Gastrocnemius medialis (tissue), 4 donors: ENCODE measurements at regions not wholly inside any gene's neighbourhood (a gene's known extent, or its start where the extent isn't known, plus 50 kb on each side); places are given as distances from the start of the nearest gene placed in this dataset.

Experiments
- ATAC-seq, 2 donors: fragments of 150-250 bp; one replicate each; pipeline ENCODE4 v1.9.1; 2016
- DNase-seq, 2 donors: peaks; one replicate each; pipeline ENCODE4 v3.0.0-alpha.2; 2019
- H3K27ac ChIP-seq, 4 donors: fragments of 200-600 bp; sonication (generic); 1 replicate in 1 of 4; 2 replicates in 3 of 4; pipeline ENCODE4 v1.5.1; 2016 to 2018; ENCODE audit warnings: mild to moderate bottlenecking in 2 of 4, moderate library complexity in 1 of 4
- H3K27me3 ChIP-seq, 3 donors: fragments of 200-600 bp; sonication (generic) in 2 of 3; 1 replicate in 1 of 3; 2 replicates in 2 of 3; pipeline versions ENCODE4 v1.5.1 to v1.6.0; 2016 to 2019; ENCODE audit warnings: mild to moderate bottlenecking in 1 of 3, moderate library complexity in 1 of 3
- H3K36me3 ChIP-seq, 2 donors: fragments of 200-600 bp; sonication (generic) in 1 of 2; one replicate each; pipeline ENCODE4 v1.5.1; 2017 to 2018
- H3K4me1 ChIP-seq, 2 donors: fragments of 200-600 bp; sonication (generic) in 1 of 2; one replicate each; pipeline ENCODE4 v1.5.1; 2016 to 2017; ENCODE audit warnings: mild to moderate bottlenecking in 2 of 2
- H3K4me3 ChIP-seq, 4 donors: fragments of 200-600 bp; sonication (generic) in 3 of 4; 1 replicate in 1 of 4; 2 replicates in 3 of 4; pipeline ENCODE4 v1.5.1; 2016 to 2019; ENCODE audit warnings: mild to moderate bottlenecking in 2 of 4
- H3K9me3 ChIP-seq, 3 donors: fragments of 200-600 bp; sonication (generic) in 2 of 3; 1 replicate in 1 of 3; 2 replicates in 2 of 3; pipeline ENCODE4 v1.5.1; 2016 to 2019
- CTCF ChIP-seq, 5 experiments: fragments of 450-650 bp in 3 of 5; fragments of 200-600 bp in 2 of 5; sonication (generic) in 2 of 5; IDR thresholded peaks in 4 of 5; conservative IDR thresholded peaks in 1 of 5; 1 replicate in 4 of 5; 2 replicates in 1 of 5; pipeline ENCODE4 v1.5.1; 2016 to 2019; ENCODE audit warnings: antibody characterized with exemption in 5 of 5, mild to moderate bottlenecking in 3 of 5, moderate library complexity in 3 of 5
- POLR2A ChIP-seq, 2 donors: fragments of 450-650 bp; IDR thresholded peaks; one replicate each; pipeline ENCODE4 v1.6.1; 2017; ENCODE audit warnings: antibody characterized with exemption in 2 of 2, mild to moderate bottlenecking in 2 of 2, moderate library complexity in 2 of 2
- in situ Hi-C, 4 donors: fragments of 200-750 bp; cut with MboI; loops; one replicate each; pipeline versions ENCODE4 v1.15.0 to v1.8.0; 2017; ENCODE audit warnings: low sequenced_read_pairs in 4 of 4
- intact Hi-C: fragments of 100-400 bp; cut with DNase I; formaldehyde crosslinking; loops from one replicate; pipeline ENCODE4 v1.15.1; 2023; ENCODE audit warnings: low total_unique reads

- Histone ChIP-seq H3K27me3 (no peaks in the 10 kb centered on the region), H3K9me3 (no peaks in the 10 kb centered on the region), H3K36me3 (no peaks in the 10 kb centered on the region), H3K4me3 (no peak overlapping the region), H3K27ac (no peak overlapping the region), H3K4me1 (no peaks in the 10 kb centered on the region)
- intact Hi-C loops = no loop called here
- TF ChIP-seq POLR2A (IDR thresholded peaks at IDR 0.05) (no peak), CTCF (IDR thresholded peaks at IDR 0.05 in 4 of 5, conservative IDR thresholded peaks at IDR 0.05 in 1 of 5) (no peak)
- DNase-seq (no peak), ATAC-seq (no peak)
- in situ Hi-C loops = no loop called here
Observed at GRCh38 chr13:55869648-55870047, 1271.1 kb upstream of the PRR20A start.

- H3K9me3 ChIP-seq = no peaks in the 10 kb centered on the region
- H3K27me3 ChIP-seq = no peaks in the 10 kb centered on the region
- intact Hi-C loops = no loop called here
- ATAC-seq (no peak), DNase-seq (no peak)
- no peak overlapping the region for H3K4me3 ChIP-seq
- H3K27ac ChIP-seq = no peak overlapping the region
- no peaks in the 10 kb centered on the region for H3K4me1 ChIP-seq
- no peak for TF ChIP-seq POLR2A (IDR thresholded peaks at IDR 0.05)
- TF ChIP-seq CTCF (IDR thresholded peaks at IDR 0.05 in 4 of 5, conservative IDR thresholded peaks at IDR 0.05 in 1 of 5) = no peak
- in situ Hi-C loops = no loop called here
- no peaks in the 10 kb centered on the region for H3K36me3 ChIP-seq
Observed at GRCh38 chr13:55887561-55887960, 1253.2 kb upstream of the PRR20A start.

DNA sequence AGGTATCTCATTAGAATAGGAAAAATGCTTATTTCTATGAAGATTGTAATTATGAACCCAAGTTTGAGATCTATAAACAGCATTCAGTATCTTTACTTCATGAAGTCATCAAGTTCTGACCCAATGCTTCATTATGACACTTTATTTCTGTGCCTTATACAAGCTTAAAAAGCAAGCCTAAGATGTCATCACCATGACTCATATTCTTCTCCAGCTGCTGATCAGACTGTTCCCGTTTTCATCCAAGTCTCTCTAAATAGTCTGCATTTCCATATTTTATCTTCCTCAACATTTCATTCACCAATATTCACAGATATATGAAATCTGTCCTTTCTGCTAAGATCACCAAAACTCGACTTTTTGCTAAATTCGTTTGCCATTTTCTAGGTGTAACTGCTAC, 1247.2 kb upstream of the PRR20A start:
- DNase-seq = no peak
- TF ChIP-seq POLR2A (IDR thresholded peaks at IDR 0.05) (no peak), CTCF (IDR thresholded peaks at IDR 0.05 in 4 of 5, conservative IDR thresholded peaks at IDR 0.05 in 1 of 5) (no peak)
- in situ Hi-C loops = no loop called here

DNA sequence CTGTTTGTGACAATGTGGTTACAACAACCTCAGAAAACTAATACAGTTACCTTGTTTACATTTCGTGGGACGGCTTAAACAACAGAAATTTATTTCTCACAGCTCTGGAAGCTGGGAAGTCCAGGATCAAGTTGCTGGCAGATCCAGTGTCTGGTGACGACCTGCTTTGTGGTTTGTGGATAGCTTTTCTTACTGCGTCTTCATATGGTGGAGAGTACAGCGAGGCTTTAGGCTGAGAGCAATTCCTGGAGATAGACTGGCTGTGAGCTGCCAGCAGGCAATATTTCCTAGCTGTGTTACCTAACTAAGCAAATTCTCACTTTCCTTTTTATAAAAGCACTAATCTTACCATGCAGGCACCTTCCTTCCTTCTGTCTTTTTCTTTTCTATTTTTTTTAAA, 1203.5 kb upstream of the PRR20A start:
- H3K9me3 ChIP-seq = no peaks in the 10 kb centered on the region
- no peak overlapping the region for H3K27ac ChIP-seq
- DNase-seq (no peak), ATAC-seq (no peak)
- intact Hi-C loops (no loop called here), in situ Hi-C loops (no loop called here)
- no peaks in the 10 kb centered on the region for H3K4me1 ChIP-seq
- no peaks in the 10 kb centered on the region for H3K27me3 ChIP-seq
- H3K36me3 ChIP-seq = no peaks in the 10 kb centered on the region
- no peak for TF ChIP-seq POLR2A (IDR thresholded peaks at IDR 0.05)
- no peak for TF ChIP-seq CTCF (IDR thresholded peaks at IDR 0.05 in 4 of 5, conservative IDR thresholded peaks at IDR 0.05 in 1 of 5)
- H3K4me3 ChIP-seq = no peak overlapping the region

More for the DNA sequence above, 1247.2 kb upstream of the PRR20A start:
- H3K27me3 ChIP-seq = no peaks in the 10 kb centered on the region
- H3K36me3 ChIP-seq = no peaks in the 10 kb centered on the region
- no peaks in the 10 kb centered on the region for H3K4me1 ChIP-seq
- no peak for ATAC-seq
- H3K27ac ChIP-seq = no peak overlapping the region
- intact Hi-C loops = no loop called here
- no peaks in the 10 kb centered on the region for H3K9me3 ChIP-seq
- no peak overlapping the region for H3K4me3 ChIP-seq

- Histone ChIP-seq H3K4me3 (no peak overlapping the region), H3K9me3 (no peaks in the 10 kb centered on the region), H3K27ac (no peak overlapping the region), H3K36me3 (no peaks in the 10 kb centered on the region), H3K27me3 (no peaks in the 10 kb centered on the region), H3K4me1 (no peaks in the 10 kb centered on the region)
- TF ChIP-seq CTCF (IDR thresholded peaks at IDR 0.05 in 4 of 5, conservative IDR thresholded peaks at IDR 0.05 in 1 of 5) = no peak
- TF ChIP-seq POLR2A (IDR thresholded peaks at IDR 0.05) = no peak
- in situ Hi-C loops = no loop called here
- intact Hi-C loops = no loop called here
- ATAC-seq (no peak), DNase-seq (no peak)
Observed at GRCh38 chr13:55948175-55948574, 1192.5 kb upstream of the PRR20A start.
